HFFc6 (cell line): ENCODE measurements at regions not wholly inside any gene's neighbourhood (a gene's known extent, or its start where the extent isn't known, plus 50 kb on each side); places are given as distances from the start of the nearest gene placed in this dataset.

Source experiments
- DNase-seq: peaks from one replicate; pipeline ENCODE4 v3.0.0-alpha.2; 2018
- H3K27ac Mint-ChIP-seq: 2 replicates; pipeline ENCODE4 v1.8.0; 2020; ENCODE audit warnings: mild to moderate bottlenecking, mixed read lengths
- H3K27me3 Mint-ChIP-seq: 2 replicates; pipeline ENCODE4 v1.8.0; 2021; ENCODE audit warnings: mild to moderate bottlenecking, moderate library complexity, mixed read lengths; ENCODE audit not compliant: insufficient read depth
- H3K36me3 Mint-ChIP-seq: 2 replicates; pipeline ENCODE4 v1.8.0; 2021; ENCODE audit warnings: low read depth, mixed read lengths
- H3K4me1 Mint-ChIP-seq: 2 replicates; pipeline ENCODE4 v1.8.0; 2020; ENCODE audit warnings: low read depth, mixed read lengths
- H3K4me3 Mint-ChIP-seq: 2 replicates; pipeline ENCODE4 v1.8.0; 2020; ENCODE audit warnings: mild to moderate bottlenecking, moderate library complexity, mixed read lengths
- H3K9me3 Mint-ChIP-seq: 2 replicates; pipeline ENCODE4 v1.8.0; 2020; ENCODE audit warnings: mild to moderate bottlenecking, mixed read lengths
- CTCF ChIP-seq: fragments of 200-600 bp; sonication (generic); IDR thresholded peaks from 2 replicates; pipeline ENCODE4 v1.5.0; 2021; ENCODE audit warnings: antibody characterized with exemption, mild to moderate bottlenecking

DNA sequence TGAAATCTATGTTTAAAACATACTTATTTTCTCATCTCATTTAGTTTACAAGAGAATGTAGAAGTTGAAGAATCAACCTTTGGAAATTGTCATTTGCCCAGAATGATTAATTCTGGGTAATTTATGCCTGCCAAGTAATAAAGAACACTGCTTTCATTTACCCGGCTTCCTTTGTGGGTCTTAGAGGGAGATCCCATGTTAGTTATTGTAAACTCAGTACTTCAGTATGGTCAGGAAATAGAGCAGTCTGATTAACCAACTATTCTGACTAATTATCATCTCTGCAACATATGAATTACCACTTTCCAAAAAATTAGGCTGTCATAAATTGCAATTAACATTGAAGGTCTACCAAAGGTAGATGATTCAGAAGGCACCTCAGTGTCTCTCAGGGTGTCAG is 324.5 kb downstream of the HNRNPD start:
- Mint-ChIP-seq H3K4me1 (no peaks in the 10 kb centered on the region), H3K36me3 (no peaks in the 10 kb centered on the region), H3K27ac (no peak overlapping the region), H3K27me3 (no peaks in the 10 kb centered on the region; the same call in 1 of the 2 replicates), H3K9me3 (peaks cover 34% of the 10 kb centered on the region), H3K4me3 (no peak overlapping the region)
- no peak for DNase-seq
- no peak for TF ChIP-seq CTCF

GRCh38 chr4:82047731-82048130 is 326.1 kb downstream of the HNRNPD start:
- no peaks in the 10 kb centered on the region; the same call in 1 of the 2 replicates for H3K27me3 Mint-ChIP-seq

GRCh38 chr4:82046796-82047195 is 327.0 kb downstream of the HNRNPD start:
- H3K9me3 Mint-ChIP-seq, result peaks cover 31% of the 10 kb centered on the region
- H3K4me3 Mint-ChIP-seq, result no peak overlapping the region
- TF ChIP-seq CTCF, result no peak
- H3K4me1 Mint-ChIP-seq, result no peaks in the 10 kb centered on the region
- no peak for DNase-seq
- no peaks in the 10 kb centered on the region; the same call in 1 of the 2 replicates for H3K27me3 Mint-ChIP-seq
- H3K27ac Mint-ChIP-seq, result no peak overlapping the region
- H3K36me3 Mint-ChIP-seq, result no peaks in the 10 kb centered on the region

More at GRCh38 chr4:82047731-82048130, 326.1 kb downstream of the HNRNPD start:
- Mint-ChIP-seq H3K4me1 (no peaks in the 10 kb centered on the region), H3K4me3 (no peak overlapping the region), H3K9me3 (peaks cover 30% of the 10 kb centered on the region), H3K27ac (no peak overlapping the region), H3K36me3 (no peaks in the 10 kb centered on the region)
- no peak for TF ChIP-seq CTCF
- DNase-seq, result no peak

- Mint-ChIP-seq H3K4me1 (no peaks in the 10 kb centered on the region), H3K36me3 (no peaks in the 10 kb centered on the region), H3K4me3 (no peak overlapping the region), H3K9me3 (peaks cover 18% of the 10 kb centered on the region), H3K27me3 (no peaks in the 10 kb centered on the region; the same call in none of the 2 replicates), H3K27ac (no peak overlapping the region)
- no peak for DNase-seq
- no peak for TF ChIP-seq CTCF
These were observed 328.5 kb downstream of the HNRNPD start for GRCh38 chr4:82045267-82045666.

- Mint-ChIP-seq H3K4me3 (no peak overlapping the region), H3K27ac (no peak overlapping the region), H3K9me3 (peaks cover 15% of the 10 kb centered on the region), H3K36me3 (no peaks in the 10 kb centered on the region), H3K4me1 (no peaks in the 10 kb centered on the region), H3K27me3 (no peaks in the 10 kb centered on the region; the same call in none of the 2 replicates)
- TF ChIP-seq CTCF, result no peak
- DNase-seq, result no peak
These were observed 329.4 kb downstream of the HNRNPD start for GRCh38 chr4:82044141-82044993.
